Natural killer cell (primary cell): ENCODE measurements at regions not wholly inside any gene's neighbourhood (a gene's known extent, or its start where the extent isn't known, plus 50 kb on each side); places are given as distances from the start of the nearest gene placed in this dataset.

Experiments used
- ATAC-seq, 3 donors: fragments of 150-1000 bp in 2 of 3; fragments of 200-7000 bp in 1 of 3; cut with Tn5 transposase; 1 replicate in 1 of 3; 2 replicates in 2 of 3; pipeline ENCODE4 v1.10.0; 2021; ENCODE audit warnings: mild to moderate bottlenecking in 2 of 3, moderate library complexity in 2 of 3
- DNase-seq, 2 donors: peaks; one replicate each; pipeline versions ENCODE4 v3.0.0 to v3.0.0-alpha.2; 2013 to 2021; ENCODE audit warnings: mixed read lengths in 1 of 2
- H3K27ac ChIP-seq: one replicate; pipeline ENCODE4 v1.5.1; 2013; ENCODE audit warnings: mild to moderate bottlenecking, low read length
- H3K27me3 ChIP-seq: one replicate; pipeline ENCODE4 v1.6.1; 2013; ENCODE audit warnings: low read length; ENCODE audit not compliant: control insufficient read depth, insufficient read depth
- H3K36me3 ChIP-seq: one replicate; pipeline ENCODE4 v1.6.1; 2013; ENCODE audit warnings: low read length; ENCODE audit not compliant: control insufficient read depth, insufficient read depth
- H3K4me1 ChIP-seq: one replicate; pipeline ENCODE4 v1.6.1; 2013; ENCODE audit warnings: low read length; ENCODE audit not compliant: control insufficient read depth, insufficient read depth
- H3K4me3 ChIP-seq: one replicate; pipeline ENCODE4 v1.5.1; 2013; ENCODE audit warnings: low read length
- H3K9me3 ChIP-seq: one replicate; pipeline ENCODE4 v1.6.1; 2013; ENCODE audit warnings: low read length; ENCODE audit not compliant: control insufficient read depth, insufficient read depth
- H3K27ac Mint-ChIP-seq, 2 donors: one replicate each; pipeline ENCODE4 v1.8.0; 2022; ENCODE audit warnings: mild to moderate bottlenecking in 2 of 2, mixed read lengths in 2 of 2, moderate library complexity in 1 of 2
- H3K27me3 Mint-ChIP-seq, 2 donors: one replicate each; pipeline ENCODE4 v1.8.0; 2022; ENCODE audit warnings: low read depth in 2 of 2, mixed read lengths in 2 of 2
- H3K36me3 Mint-ChIP-seq: one replicate; pipeline ENCODE4 v1.8.0; 2022; ENCODE audit warnings: mixed read lengths
- H3K4me1 Mint-ChIP-seq, 2 donors: one replicate each; pipeline ENCODE4 v1.8.0; 2022; ENCODE audit warnings: mixed read lengths in 2 of 2
- H3K4me3 Mint-ChIP-seq: one replicate; pipeline ENCODE4 v1.8.0; 2022; ENCODE audit warnings: mild to moderate bottlenecking, moderate library complexity, mixed read lengths
- H3K9me3 Mint-ChIP-seq, 2 donors: one replicate each; pipeline ENCODE4 v1.8.0; 2022; ENCODE audit warnings: mixed read lengths in 2 of 2
- CTCF ChIP-seq: fragments of 200-600 bp; IDR thresholded peaks from one replicate; pipeline ENCODE4 v1.8.0; 2022; ENCODE audit warnings: antibody characterized with exemption
- WGBS: methylation state at CpG from one replicate; pipeline ENCODE4 v1.1.7; 2013; ENCODE audit warnings: missing lambda C conversion rate; ENCODE audit not compliant: insufficient coverage; 5-methylcytosine and 5-hydroxymethylcytosine counted together
- intact Hi-C: fragments of 100-400 bp; cut with micrococcal nuclease; formaldehyde crosslinking; loops from one replicate; pipeline ENCODE4 v1.14.2; 2022

GRCh38 chr9:82750411-82750913 is 312.5 kb downstream of the RASEF start:
- H3K27me3 ChIP-seq, result no peaks in the 10 kb centered on the region

GRCh38 chr9:82757924-82758323 is 305.0 kb downstream of the RASEF start:
- Mint-ChIP-seq H3K9me3 (peaks cover 0 to 5% of the 10 kb centered on the region in 2 donors), H3K4me1 (no peaks in the 10 kb centered on the region), H3K4me3 (no peak overlapping the region), H3K27me3 (no peaks in the 10 kb centered on the region), H3K36me3 (no peaks in the 10 kb centered on the region), H3K27ac (no peak overlapping the region)
- intact Hi-C loops, result no loop called here
- no peaks in the 10 kb centered on the region for H3K27me3 ChIP-seq
- TF ChIP-seq CTCF, result no peak
- no peaks in the 10 kb centered on the region for H3K4me1 ChIP-seq
- DNase-seq, result no peak
- no peak overlapping the region for H3K27ac ChIP-seq
- no peak for ATAC-seq
- H3K9me3 ChIP-seq, result no peaks in the 10 kb centered on the region
- no peak overlapping the region for H3K4me3 ChIP-seq
- WGBS, result no CpG with 5 or more reads among the region's 1 CpG
- H3K36me3 ChIP-seq, result no peaks in the 10 kb centered on the region

More at GRCh38 chr9:82750411-82750913, 312.5 kb downstream of the RASEF start:
- Histone ChIP-seq H3K4me3 (no peak overlapping the region), H3K36me3 (no peaks in the 10 kb centered on the region), H3K27ac (no peak overlapping the region), H3K4me1 (no peaks in the 10 kb centered on the region), H3K9me3 (no peaks in the 10 kb centered on the region)
- no peak overlapping the region for H3K27ac Mint-ChIP-seq
- WGBS, result 93% methylated on average over 6 of the region's 7 CpGs
- no peak overlapping the region for H3K4me3 Mint-ChIP-seq
- no peaks in the 10 kb centered on the region for H3K4me1 Mint-ChIP-seq
- DNase-seq (no peak), ATAC-seq (no peak)
- no peaks in the 10 kb centered on the region for H3K36me3 Mint-ChIP-seq
- TF ChIP-seq CTCF, result no peak
- H3K9me3 Mint-ChIP-seq, result peaks cover 0 to 4% of the 10 kb centered on the region in 2 donors
- no peaks in the 10 kb centered on the region for H3K27me3 Mint-ChIP-seq
- intact Hi-C loops, result no loop called here

GRCh38 chr9:82761027-82761426 is 301.9 kb downstream of the RASEF start:
- H3K27me3 ChIP-seq, result no peaks in the 10 kb centered on the region
- intact Hi-C loops, result no loop called here
- no peak for ATAC-seq
- no peak for TF ChIP-seq CTCF
- H3K4me3 Mint-ChIP-seq, result no peak overlapping the region
- no peak overlapping the region for H3K4me3 ChIP-seq
- no peak overlapping the region for H3K27ac ChIP-seq
- H3K9me3 Mint-ChIP-seq, result peaks cover 1 to 8% of the 10 kb centered on the region in 2 donors
- no peaks in the 10 kb centered on the region for H3K4me1 Mint-ChIP-seq
- no peak for DNase-seq
- H3K9me3 ChIP-seq, result no peaks in the 10 kb centered on the region
- WGBS, result 75% methylated on average over 1 of the region's 1 CpG
- no peaks in the 10 kb centered on the region for H3K36me3 Mint-ChIP-seq
- no peaks in the 10 kb centered on the region for H3K27me3 Mint-ChIP-seq
- no peaks in the 10 kb centered on the region for H3K4me1 ChIP-seq
- H3K27ac Mint-ChIP-seq, result no peak overlapping the region
- H3K36me3 ChIP-seq, result no peaks in the 10 kb centered on the region

GRCh38 chr9:82761956-82762355 is 301.0 kb downstream of the RASEF start:
- Histone ChIP-seq H3K36me3 (no peaks in the 10 kb centered on the region), H3K27me3 (no peaks in the 10 kb centered on the region), H3K9me3 (no peaks in the 10 kb centered on the region), H3K4me1 (no peaks in the 10 kb centered on the region), H3K27ac (no peak overlapping the region), H3K4me3 (no peak overlapping the region)
- intact Hi-C loops, result no loop called here
- H3K36me3 Mint-ChIP-seq, result no peaks in the 10 kb centered on the region
- H3K4me1 Mint-ChIP-seq, result no peaks in the 10 kb centered on the region
- DNase-seq, result no peak
- no peaks in the 10 kb centered on the region for H3K27me3 Mint-ChIP-seq
- TF ChIP-seq CTCF, result no peak
- 91% methylated on average over 3 of the region's 3 CpGs for WGBS
- H3K4me3 Mint-ChIP-seq, result no peak overlapping the region
- peaks cover 6 to 8% of the 10 kb centered on the region in 2 donors for H3K9me3 Mint-ChIP-seq
- no peak for ATAC-seq
- H3K27ac Mint-ChIP-seq, result no peak overlapping the region
